ENCODE measurements at regions not wholly inside any gene's neighbourhood (a gene's known extent, or its start where the extent isn't known, plus 50 kb on each side); places are given as distances from the start of the nearest gene placed in this dataset.

DNA sequence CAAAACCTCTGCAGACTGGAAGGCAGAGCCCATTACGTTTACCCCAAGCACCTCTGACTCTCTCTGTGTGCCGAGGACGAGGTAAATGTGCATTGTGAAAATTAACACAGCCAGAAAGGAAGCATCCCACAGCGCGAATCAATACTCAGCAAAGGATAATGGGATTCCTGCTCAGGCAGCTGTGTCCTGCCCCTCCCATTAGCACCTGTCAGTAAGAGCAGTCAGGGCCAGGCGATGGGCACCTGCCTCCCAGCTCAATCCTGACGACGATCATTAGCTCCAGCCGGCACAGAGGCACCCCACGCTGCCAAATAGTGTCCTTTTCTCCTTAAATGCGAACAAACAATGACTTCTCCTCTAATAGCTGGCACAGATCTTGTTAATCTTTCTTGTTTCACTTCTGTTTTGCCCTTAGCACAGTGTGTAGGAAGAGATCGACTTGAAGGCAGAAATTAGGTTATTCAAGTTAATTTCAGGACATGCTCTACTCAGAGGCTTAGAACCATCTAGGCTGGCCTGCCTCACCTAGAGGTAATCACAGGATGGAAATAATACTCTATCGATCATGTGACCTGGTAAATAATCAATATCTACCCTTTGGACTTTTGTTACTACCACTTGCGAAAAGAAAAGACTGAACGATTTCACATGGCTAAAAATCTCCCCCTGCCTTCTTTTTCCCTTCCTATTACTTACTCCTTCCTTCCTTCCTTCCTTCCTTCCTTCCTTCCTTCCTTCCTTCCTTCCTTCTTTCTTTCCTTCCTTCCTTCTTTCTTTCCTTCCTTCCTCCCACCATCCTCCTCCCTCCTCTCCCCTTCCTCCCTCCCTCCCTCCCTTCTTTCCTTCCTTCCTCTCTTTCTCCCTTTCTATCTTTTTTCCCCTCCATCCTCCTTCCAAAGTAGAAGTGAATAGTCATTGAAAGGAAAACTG lies 487.9 kb upstream of the ID2 start:
- no peak for DNase-seq

DNA sequence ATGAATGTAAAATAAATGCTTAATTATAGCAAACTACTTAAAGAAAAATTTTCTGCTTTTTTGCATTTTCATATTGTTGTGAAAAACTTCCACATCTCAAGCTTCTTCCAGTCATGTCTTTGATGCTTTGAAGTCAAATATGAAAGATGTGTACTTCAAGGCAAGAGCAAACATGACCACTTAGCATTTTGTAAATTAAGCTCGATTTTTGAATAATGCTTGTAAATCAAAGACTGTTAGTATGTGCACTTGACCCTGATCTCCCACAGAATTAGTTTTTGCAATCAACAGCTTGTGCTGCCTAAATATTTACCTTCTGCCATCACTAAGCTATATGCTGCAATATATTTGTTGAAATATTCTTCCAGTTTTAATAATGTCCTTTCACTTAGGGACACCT lies 486.1 kb upstream of the ID2 start:
- no peak for DNase-seq

GRCh38 chr2:8196316-8196715 lies 485.5 kb upstream of the ID2 start:
- no peak for DNase-seq

DNA sequence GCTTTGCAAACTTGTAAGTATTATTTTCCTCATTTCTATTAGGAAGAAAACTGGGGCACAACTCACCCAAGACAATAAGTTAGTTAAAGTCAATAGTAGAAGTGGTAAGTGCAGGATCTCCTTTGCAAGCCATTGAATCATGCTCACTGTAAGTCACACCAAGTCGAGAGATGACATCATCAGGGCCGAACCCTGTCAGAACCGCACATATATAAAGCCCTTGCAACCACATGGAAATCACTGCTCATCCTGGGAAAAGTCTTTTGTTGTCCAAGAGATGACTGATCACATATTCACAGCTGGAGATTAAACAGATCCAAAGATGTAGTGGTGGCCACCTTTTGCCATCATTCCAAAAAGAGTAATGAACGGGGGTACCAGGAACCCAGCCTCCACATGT lies 484.8 kb upstream of the ID2 start:
- no peak for DNase-seq

DNA sequence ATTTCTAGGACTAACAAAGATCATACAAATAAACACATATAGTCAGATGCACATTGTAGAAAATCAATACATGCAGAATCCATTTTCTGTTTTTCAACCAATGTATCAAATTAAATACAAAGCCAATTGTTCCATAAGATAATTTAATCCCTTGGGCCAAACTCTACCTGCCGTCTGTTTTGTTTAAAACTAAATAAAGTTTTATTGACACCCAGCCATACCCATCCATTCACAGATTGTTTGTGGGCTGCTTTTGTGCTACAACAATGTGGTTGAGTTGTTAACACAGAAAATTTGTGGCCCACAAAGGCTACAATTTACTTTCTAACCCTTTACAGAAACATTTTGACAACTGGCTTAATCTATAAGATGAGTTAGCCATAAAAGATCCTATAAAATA lies 484.0 kb upstream of the ID2 start:
- no peak for DNase-seq

GRCh38 chr2:8198766-8199382 lies 483.0 kb upstream of the ID2 start:
- DNase-seq: no peak

DNA sequence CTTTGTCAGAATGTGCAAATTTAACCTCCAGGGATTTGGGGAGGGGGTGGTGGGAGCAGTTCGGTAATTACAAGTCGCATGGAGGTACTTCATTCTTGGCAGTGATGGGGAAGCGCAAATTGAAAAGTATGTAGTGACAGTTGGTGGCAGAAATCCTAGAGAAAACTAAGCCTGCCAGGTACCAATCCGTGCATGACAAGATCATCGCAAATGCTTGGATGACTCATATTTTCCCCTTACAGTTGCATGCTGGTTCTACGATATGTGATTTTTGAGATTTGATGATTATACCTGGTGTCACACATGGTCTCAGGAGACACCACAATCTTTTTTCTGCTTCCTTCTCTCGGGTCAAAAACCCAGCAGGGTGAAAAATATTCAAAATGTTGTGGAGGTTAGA lies 479.7 kb upstream of the ID2 start:
- no peak for DNase-seq

DNA sequence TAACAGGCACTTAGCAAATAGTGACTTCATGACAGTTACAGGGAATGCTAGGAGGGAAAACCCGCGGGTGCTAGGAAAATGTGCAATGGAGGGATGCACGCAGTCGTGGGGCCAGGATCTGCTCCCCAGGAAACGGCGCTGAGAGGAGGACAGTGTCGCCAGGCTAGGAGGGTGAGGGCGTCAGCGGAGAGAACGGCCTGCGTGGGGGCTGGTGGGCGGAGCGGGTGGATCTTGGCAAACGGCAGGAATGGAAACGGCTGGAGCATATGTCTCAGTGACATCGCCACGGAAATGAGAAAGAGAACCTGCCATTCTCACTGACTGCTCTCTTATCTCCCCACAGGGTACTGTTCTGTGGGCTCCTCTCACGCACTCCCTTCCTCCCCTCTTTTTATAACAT lies 478.5 kb upstream of the ID2 start:
- DNase-seq: no peak

DNA sequence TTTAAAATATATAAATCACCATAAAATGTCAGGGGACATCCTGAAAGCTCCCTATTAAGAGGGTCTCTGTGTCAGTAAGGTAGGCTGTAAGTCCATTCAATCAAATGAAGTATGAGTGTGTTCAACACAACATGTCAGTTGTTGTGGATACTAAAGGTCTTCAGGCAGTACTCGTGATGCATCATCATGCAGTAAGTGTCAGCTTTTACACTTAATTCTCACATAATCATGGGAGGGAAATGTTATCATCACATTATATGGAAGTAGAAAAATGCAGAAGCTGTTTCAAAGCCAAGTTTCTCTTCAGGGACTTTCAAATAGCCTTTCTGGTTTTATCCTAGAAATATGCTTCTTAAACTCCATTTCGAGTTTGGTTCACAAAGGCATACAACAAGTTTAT lies 477.1 kb upstream of the ID2 start:
- no peak for DNase-seq

GRCh38 chr2:8209494-8209893 lies 472.4 kb upstream of the ID2 start:
- no peak for DNase-seq

DNA sequence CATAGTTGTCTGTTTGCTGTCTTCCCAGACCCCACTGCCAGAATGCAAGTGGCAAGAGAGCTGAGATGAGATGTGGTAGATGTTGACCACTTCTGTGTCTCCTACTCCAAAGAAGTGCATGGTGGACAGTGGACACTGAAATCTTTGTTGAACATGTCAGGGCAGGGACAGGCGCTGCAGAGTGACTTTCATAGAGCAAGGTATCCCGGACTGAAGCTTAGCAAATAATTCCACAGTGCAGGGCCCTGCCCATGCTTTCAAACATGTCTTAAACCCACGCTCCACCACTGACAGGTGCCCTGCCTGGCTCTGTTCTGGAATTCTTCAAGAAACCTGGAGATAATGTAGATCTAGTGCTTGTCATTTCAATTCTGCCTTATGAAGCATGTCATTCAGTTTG lies 470.5 kb upstream of the ID2 start:
- DNase-seq: no peak

DNA sequence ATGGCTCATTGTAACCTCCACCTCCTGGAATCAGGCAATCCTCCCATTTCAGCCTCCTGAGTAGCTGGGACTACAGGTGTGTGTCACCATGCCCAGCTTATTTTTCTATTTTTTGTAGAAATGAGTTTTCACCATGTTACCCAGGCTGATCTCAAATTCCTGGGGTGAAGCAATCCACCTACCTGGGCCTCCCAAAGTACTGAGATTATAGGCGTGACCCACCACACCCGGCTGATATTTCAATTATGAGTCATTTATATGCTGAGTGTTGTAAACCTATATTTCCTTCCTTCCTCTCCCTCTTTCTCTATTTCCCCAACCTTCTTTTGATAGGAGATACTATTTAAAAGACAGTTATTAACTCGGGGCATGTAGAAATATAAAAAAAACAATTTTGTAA lies 469.6 kb upstream of the ID2 start:
- no peak for DNase-seq

DNA sequence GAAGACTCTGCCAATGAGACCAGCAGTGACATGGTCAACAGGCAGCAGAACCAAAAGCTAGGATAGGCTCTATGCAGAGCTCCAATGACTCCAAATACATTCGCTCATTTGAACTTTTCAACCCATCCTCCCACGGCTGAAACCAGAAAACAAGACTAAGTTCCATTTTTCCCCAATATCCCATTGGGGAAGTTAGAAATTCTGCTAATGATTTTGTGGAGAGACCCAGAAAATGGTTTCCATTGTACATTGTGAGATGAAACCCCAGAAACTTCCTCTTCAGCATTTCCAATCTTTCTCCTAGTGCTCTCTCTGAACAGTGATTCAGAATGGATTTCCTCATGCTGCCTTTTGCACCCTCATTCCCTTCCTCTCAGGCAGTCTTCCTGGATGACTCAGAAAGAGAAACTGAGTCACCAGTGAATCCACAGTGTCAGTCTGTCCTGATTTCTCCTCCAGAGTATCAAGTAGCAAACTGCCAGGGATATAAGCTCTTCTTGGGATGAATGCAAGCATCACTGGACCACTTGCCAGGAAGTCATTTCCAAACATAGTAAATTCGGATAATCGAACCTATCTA lies 467.7 kb upstream of the ID2 start:
- no peak for DNase-seq

DNA sequence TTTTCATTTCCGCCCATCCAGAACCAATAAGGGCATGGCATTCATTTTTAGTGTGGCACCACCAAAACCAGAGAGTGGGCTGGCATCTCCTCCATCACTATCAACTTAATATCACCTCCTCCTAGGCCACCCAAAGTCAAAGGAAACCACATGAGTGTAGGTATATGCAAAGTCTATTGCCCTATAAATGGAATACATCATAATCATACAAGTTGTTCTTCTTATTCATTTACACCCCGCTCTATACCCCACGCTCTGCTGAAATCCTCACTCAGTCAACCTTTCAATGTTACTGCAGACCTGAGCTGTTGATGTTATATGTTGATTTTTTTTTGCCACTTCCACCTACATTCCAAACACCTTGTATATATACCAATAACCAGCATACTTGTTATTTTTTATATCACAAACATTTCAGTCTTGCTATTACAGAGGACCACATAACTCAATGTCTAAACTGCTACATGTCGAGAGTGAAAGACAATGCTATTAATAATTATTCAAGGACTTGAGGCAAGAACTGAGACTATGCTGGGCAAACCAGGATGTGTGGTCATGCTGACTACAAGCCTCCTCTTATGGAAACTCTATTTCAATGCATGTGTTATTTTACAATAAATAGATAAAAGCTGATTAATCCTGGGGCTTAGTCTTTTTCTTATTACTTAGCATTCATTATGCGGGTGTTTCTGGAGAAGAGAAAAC lies 466.5 kb upstream of the ID2 start:
- no peak for DNase-seq

- DNase-seq: no peak
Observed at GRCh38 chr2:8215982-8216381, 465.9 kb upstream of the ID2 start.

DNA sequence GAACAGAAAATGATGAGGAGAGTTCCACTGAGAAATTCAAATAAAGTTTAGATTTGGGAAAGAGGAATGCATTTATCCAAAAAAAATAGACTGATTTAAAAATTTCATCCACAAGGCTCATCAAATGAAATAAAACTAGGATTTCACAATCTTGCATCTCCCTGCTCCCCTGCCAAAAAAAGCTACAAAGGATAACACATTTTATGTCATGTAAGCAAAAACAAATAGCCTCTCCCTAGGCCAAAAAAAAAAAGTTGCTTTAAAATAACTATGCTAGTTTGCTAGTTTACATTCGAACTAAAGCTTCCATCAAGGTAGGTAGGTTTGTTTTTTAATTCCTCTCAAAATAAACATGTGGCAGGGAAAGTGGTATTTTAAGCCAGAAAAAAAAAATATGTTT lies 465.5 kb upstream of the ID2 start:
- DNase-seq: no peak

DNA sequence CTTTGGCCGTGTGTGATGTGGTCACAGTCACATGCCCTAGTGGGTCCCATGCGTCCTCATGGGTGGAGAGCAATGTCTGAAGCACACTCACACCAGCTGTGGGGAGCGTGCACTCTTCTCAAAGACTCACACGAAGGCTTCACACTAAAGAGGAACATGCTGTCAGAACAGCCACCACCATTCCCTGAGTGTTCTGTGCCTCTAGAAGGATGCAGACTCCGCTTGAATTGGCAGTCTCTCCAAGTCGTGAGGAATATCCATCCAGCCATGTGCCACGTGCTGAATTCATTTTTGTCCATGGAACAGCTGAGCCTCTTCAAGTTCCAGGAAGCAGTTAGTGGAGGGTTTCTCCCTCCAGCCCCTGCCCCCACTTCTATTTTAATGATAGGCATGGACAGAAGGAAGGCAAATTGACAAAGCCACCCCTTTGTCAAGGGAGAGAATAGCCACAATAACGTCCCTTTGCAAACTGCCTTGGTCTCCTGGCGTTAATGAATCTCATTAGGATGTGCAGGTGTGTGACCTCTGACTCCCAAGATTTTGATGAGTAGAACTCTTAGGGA lies 464.3 kb upstream of the ID2 start:
- no peak for DNase-seq

DNA sequence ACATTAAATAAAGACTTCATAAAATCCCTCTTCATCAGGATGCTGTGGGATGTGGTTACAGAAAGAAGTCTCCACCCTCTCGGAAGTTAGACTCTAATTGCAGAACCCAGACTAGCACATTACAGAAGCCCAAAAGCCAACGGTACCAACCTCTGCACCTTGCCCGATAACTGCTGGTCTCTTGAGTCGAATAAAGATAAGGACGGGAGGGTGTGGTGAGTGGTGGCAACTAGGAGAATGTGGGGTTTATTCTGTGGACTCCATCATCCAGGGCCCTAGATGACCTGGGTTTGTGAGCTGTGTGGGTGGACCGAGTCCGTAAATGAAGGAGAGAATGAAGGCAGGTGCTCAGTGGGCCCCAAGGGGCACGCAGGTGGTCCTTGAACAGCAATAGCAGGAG lies 462.8 kb upstream of the ID2 start:
- DNase-seq: no peak

GRCh38 chr2:8219631-8220355 lies 462.1 kb upstream of the ID2 start:
- DNase-seq: no peak

- DNase-seq: no peak
Observed at GRCh38 chr2:8222979-8223694, 458.7 kb upstream of the ID2 start.

DNA sequence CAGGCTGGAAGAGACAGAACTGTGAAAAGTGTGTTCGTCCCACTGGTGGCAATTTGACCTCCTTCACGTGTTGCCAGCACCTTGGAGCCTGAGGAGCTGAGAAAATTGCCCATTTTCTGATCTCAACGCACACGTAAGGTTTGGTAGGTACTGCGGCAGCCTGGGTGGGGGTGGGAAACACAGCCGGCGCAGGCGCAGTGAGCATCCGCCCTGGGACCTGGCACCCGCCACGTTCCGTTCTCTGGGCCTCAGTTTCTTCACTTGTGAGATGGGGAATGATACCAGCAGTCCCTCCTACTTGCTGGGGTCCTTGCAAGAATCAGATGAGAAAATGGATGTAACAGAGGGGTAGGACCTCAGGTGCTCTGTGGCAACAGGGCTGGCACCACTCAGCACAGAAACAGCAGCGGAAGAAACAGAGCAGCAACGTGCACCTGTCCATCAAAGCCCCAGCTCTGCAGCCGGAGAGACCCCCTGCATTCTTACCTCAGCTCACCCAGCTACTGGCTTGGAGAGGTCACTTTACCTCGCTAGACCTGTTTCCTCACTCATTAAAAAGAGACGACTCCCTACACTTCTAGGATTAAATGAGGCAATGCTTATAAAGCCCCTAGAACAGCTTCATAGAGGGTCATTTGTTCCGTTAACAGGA lies 458.0 kb upstream of the ID2 start:
- no peak for DNase-seq
